B cell (primary cell): ENCODE measurements at regions not wholly inside any gene's neighbourhood (a gene's known extent, or its start where the extent isn't known, plus 50 kb on each side); places are given as distances from the start of the nearest gene placed in this dataset.

Experiments
- ATAC-seq: fragments of 200-7000 bp; cut with Tn5 transposase; one replicate; pipeline ENCODE4 v1.10.0; 2021; ENCODE audit warnings: low read depth, mild to moderate bottlenecking, moderate number of reproducible peaks, moderate library complexity
- CTCF ChIA-PET: fragments of 350-600 bp; sonication (Branson Sonifier 250); formaldehyde crosslinking; loops from one replicate; lab custom pipeline; 2021; ENCODE audit warnings: antibody characterized with exemption, inconsistent platforms; lab: Charles Lee
- POLR2A ChIA-PET: fragments of 350-600 bp; sonication (Branson Sonifier 250); formaldehyde crosslinking; loops from one replicate; lab custom pipeline; 2021; ENCODE audit warnings: antibody characterized with exemption; lab: Charles Lee
- DNase-seq: peaks from one replicate; pipeline ENCODE4 v3.0.0; 2013
- H2AFZ ChIP-seq: 2 replicates; pipeline ENCODE4 v1.6.1; 2012; ENCODE audit warnings: mild to moderate bottlenecking, low read depth, low read length; ENCODE audit not compliant: insufficient read depth, poor library complexity, severe bottlenecking
- H3K27ac ChIP-seq, 2 donors: 1 replicate in 1 of 2; 2 replicates in 1 of 2; pipeline ENCODE4 v1.5.1; 2012 to 2013; ENCODE audit warnings: low read length in 2 of 2, mild to moderate bottlenecking in 2 of 2, moderate library complexity in 1 of 2
- H3K27me3 ChIP-seq, 4 experiments: fragments of 200-600 bp in 1 of 4; sonication (generic) in 1 of 4; replicated peaks in 1 of 4; 1 replicate in 2 of 4; 2 replicates in 2 of 4; pipeline versions ENCODE4 v1.6.1 to v1.7.0; 2013 to 2016; ENCODE audit warnings: low read length in 3 of 4, mild to moderate bottlenecking in 2 of 4, mixed read lengths in 1 of 4, moderate library complexity in 1 of 4; ENCODE audit not compliant: insufficient read depth in 4 of 4, control insufficient read depth in 3 of 4; ENCODE audit errors: control extremely low read depth in 1 of 4
- H3K36me3 ChIP-seq, 2 experiments: replicated peaks in 1 of 2; 1 replicate in 1 of 2; 2 replicates in 1 of 2; pipeline versions ENCODE4 v1.6.1 to v1.7.1; 2013; ENCODE audit warnings: low read length in 1 of 2; ENCODE audit not compliant: insufficient read depth in 2 of 2, control insufficient read depth in 1 of 2; ENCODE audit errors: control extremely low read depth in 1 of 2, extremely low read depth in 1 of 2
- H3K4me1 ChIP-seq, 2 donors: fragments of 200-600 bp in 1 of 2; sonication (generic) in 1 of 2; 1 replicate in 1 of 2; 2 replicates in 1 of 2; pipeline versions ENCODE4 v1.5.1 to v1.6.1; 2013 to 2017; ENCODE audit warnings: low read length in 2 of 2; ENCODE audit not compliant: control insufficient read depth in 2 of 2, insufficient read depth in 2 of 2
- H3K4me2 ChIP-seq: replicated peaks from 2 replicates; pipeline ENCODE3; 2012; ENCODE audit warnings: mild to moderate bottlenecking, low read depth, low read length; ENCODE audit not compliant: poor library complexity, severe bottlenecking
- H3K4me3 ChIP-seq, 5 experiments: fragments of 200-600 bp in 1 of 5; sonication (generic) in 1 of 5; 1 replicate in 3 of 5; 2 replicates in 2 of 5; pipeline versions ENCODE4 v1.5.1 to v1.7.0; 2011 to 2016; ENCODE audit warnings: low read length in 4 of 5, mild to moderate bottlenecking in 4 of 5, low read depth in 2 of 5, control low read depth in 1 of 5, moderate library complexity in 1 of 5; ENCODE audit not compliant: insufficient read depth in 1 of 5; ENCODE audit errors: control extremely low read depth in 1 of 5, extremely low read depth in 1 of 5
- H3K79me2 ChIP-seq: fragments of 200-600 bp; sonication (generic); one replicate; pipeline ENCODE4 v1.6.0; 2016; ENCODE audit warnings: low read length; ENCODE audit not compliant: control insufficient read depth, insufficient read depth
- H3K9ac ChIP-seq: fragments of 200-600 bp; sonication (generic); 2 replicates; pipeline ENCODE4 v1.6.1; 2017; ENCODE audit warnings: mild to moderate bottlenecking, low read length, moderate library complexity
- H3K9me3 ChIP-seq, 3 donors: one replicate each; pipeline versions ENCODE4 v1.6.1 to v1.7.1; 2013; ENCODE audit warnings: low read length in 2 of 3; ENCODE audit not compliant: control insufficient read depth in 2 of 3, insufficient read depth in 1 of 3; ENCODE audit errors: control extremely low read depth in 1 of 3
- H4K20me1 ChIP-seq: 2 replicates; pipeline ENCODE4 v1.6.0; 2012; ENCODE audit warnings: mild to moderate bottlenecking, low read length; ENCODE audit not compliant: insufficient read depth, control insufficient read depth, poor library complexity, severe bottlenecking
- H3K27ac Mint-ChIP-seq: one replicate; pipeline ENCODE4 v1.8.0; 2021; ENCODE audit warnings: mixed read lengths
- H3K27me3 Mint-ChIP-seq: one replicate; pipeline ENCODE4 v1.8.0; 2021; ENCODE audit warnings: mixed read lengths
- H3K4me1 Mint-ChIP-seq: one replicate; pipeline ENCODE4 v1.8.0; 2021; ENCODE audit warnings: mixed read lengths
- H3K4me3 Mint-ChIP-seq: one replicate; pipeline ENCODE4 v1.8.0; 2021; ENCODE audit warnings: mixed read lengths
- H3K9me3 Mint-ChIP-seq: one replicate; pipeline ENCODE4 v1.8.0; 2022; ENCODE audit warnings: mixed read lengths; ENCODE audit not compliant: insufficient read depth
- CTCF ChIP-seq: fragments of 200-600 bp; IDR thresholded peaks from one replicate; pipeline ENCODE4 v1.8.0; 2022; ENCODE audit warnings: antibody characterized with exemption, mild to moderate bottlenecking
- EZH2 ChIP-seq: IDR thresholded peaks from 2 replicates; pipeline ENCODE4 v1.6.1; 2012; ENCODE audit warnings: borderline replicate concordance, low read depth, mild to moderate bottlenecking, moderate library complexity, low read length; ENCODE audit not compliant: insufficient read depth, poor library complexity, severe bottlenecking
- WGBS: methylation state at CpG from one replicate; pipeline ENCODE4 v1.1.5; 2013; ENCODE audit warnings: missing lambda C conversion rate; ENCODE audit not compliant: insufficient coverage; 5-methylcytosine and 5-hydroxymethylcytosine counted together
- intact Hi-C: fragments of 100-400 bp; cut with micrococcal nuclease; formaldehyde crosslinking; loops from one replicate; pipeline ENCODE4 v1.10.0; 2022

GRCh38 chr12:89939522-89940215 is 231.0 kb upstream of the ATP2B1 start:
- CTCF ChIA-PET = interaction anchor here (4.1 kb wide), 1 partner anchor 12 kb away, joined by 15 read pairs; no protein-coding TSS in a partner anchor
- H3K9me3 ChIP-seq = no peaks in the 10 kb centered on the region
- ATAC-seq = no peak
- DNase-seq = no peak
- H3K79me2 ChIP-seq = no peaks in the 10 kb centered on the region
- H3K4me2 ChIP-seq = no peak overlapping the region
- Mint-ChIP-seq H3K4me1 (peaks cover 65% of the 10 kb centered on the region), H3K9me3 (no peaks in the 10 kb centered on the region), H3K27me3 (no peaks in the 10 kb centered on the region), H3K27ac (no peak overlapping the region), H3K4me3 (no peak overlapping the region)
- no peaks in the 10 kb centered on the region for H3K27me3 ChIP-seq
- TF ChIP-seq CTCF (no peak), EZH2 (no peak)
- POLR2A ChIA-PET = no interaction called here
- H3K4me1 ChIP-seq = peaks cover 35 to 39% of the 10 kb centered on the region in 2 donors
- WGBS = no CpG with 5 or more reads among the region's 1 CpG
- H2AFZ ChIP-seq = no peak overlapping the region
- H3K36me3 ChIP-seq = no peaks in the 10 kb centered on the region
- H3K4me3 ChIP-seq = no peak overlapping the region
- H3K27ac ChIP-seq = no peak overlapping the region
- intact Hi-C loops = no loop called here
- H3K9ac ChIP-seq = no peak overlapping the region
- H4K20me1 ChIP-seq = no peaks in the 10 kb centered on the region

GRCh38 chr12:89936631-89937030 is 228.0 kb upstream of the ATP2B1 start:
- Histone ChIP-seq H3K4me3 (no peak overlapping the region), H2AFZ (peak overlapping the region; percentile 35), H3K4me2 (no peak overlapping the region), H3K4me1 (peaks cover 25 to 37% of the 10 kb centered on the region in 2 donors), H3K36me3 (no peaks in the 10 kb centered on the region), H3K27me3 (no peaks in the 10 kb centered on the region), H3K9ac (no peak overlapping the region), H3K9me3 (no peaks in the 10 kb centered on the region), H3K27ac (peak overlapping the region in 1 of 2 donors; percentile 54), H3K79me2 (no peaks in the 10 kb centered on the region), H4K20me1 (no peaks in the 10 kb centered on the region)
- no peaks in the 10 kb centered on the region for H3K27me3 Mint-ChIP-seq
- TF ChIP-seq EZH2 = no peak
- no peak for TF ChIP-seq CTCF
- peaks cover 66% of the 10 kb centered on the region for H3K4me1 Mint-ChIP-seq
- peaks cover 3% of the 10 kb centered on the region for H3K9me3 Mint-ChIP-seq
- ChIA-PET POLR2A (interaction anchor here (0.6 to 1.6 kb wide), 4 partner anchors 8 to 132 kb away, joined by 3 to 5 read pairs (median 4); no protein-coding TSS in a partner anchor), CTCF (interaction anchor here (0.6 to 4.1 kb wide), 5 partner anchors 9 to 230 kb away, joined by 3 to 19 read pairs (median 6); no protein-coding TSS in a partner anchor)
- ATAC-seq (no peak), DNase-seq (no peak)
- no peak overlapping the region for H3K4me3 Mint-ChIP-seq
- peak overlapping the region; percentile 62 for H3K27ac Mint-ChIP-seq
- intact Hi-C loops = no loop called here
- 86% methylated on average over 1 of the region's 3 CpGs for WGBS
